ENCODE measurements at regions not wholly inside any gene's neighbourhood (a gene's known extent, or its start where the extent isn't known, plus 50 kb on each side); places are given as distances from the start of the nearest gene placed in this dataset.

DNA sequence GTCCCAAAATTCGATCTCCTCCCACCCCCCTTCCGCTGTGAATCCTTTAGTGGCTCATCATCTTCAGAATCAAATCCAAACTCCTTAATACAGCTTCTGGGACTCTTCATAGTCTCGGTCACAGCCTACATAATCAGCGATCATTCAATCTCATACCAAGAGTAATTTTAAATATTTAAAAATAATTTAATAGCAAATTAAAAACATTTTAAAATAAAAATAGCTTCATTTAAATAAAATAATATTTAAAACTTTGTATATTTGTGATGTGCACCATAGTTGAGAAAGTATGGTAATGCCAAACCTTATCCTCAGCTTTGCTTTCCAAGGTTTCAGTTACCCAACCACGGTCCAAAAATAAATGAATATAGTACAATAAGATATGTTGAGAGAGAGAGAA, 70.0 kb upstream of the NR3C1 start:
- intact Hi-C loops (cut with DNase I), result no loop called here
- H3K4me1 ChIP-seq, result no peaks in the 10 kb centered on the region
- H3K4me3 ChIP-seq, result no peak overlapping the region
- no peaks in the 10 kb centered on the region for H3K9me3 ChIP-seq
- no peak for DNase-seq
- TF ChIP-seq, protein P1, sequence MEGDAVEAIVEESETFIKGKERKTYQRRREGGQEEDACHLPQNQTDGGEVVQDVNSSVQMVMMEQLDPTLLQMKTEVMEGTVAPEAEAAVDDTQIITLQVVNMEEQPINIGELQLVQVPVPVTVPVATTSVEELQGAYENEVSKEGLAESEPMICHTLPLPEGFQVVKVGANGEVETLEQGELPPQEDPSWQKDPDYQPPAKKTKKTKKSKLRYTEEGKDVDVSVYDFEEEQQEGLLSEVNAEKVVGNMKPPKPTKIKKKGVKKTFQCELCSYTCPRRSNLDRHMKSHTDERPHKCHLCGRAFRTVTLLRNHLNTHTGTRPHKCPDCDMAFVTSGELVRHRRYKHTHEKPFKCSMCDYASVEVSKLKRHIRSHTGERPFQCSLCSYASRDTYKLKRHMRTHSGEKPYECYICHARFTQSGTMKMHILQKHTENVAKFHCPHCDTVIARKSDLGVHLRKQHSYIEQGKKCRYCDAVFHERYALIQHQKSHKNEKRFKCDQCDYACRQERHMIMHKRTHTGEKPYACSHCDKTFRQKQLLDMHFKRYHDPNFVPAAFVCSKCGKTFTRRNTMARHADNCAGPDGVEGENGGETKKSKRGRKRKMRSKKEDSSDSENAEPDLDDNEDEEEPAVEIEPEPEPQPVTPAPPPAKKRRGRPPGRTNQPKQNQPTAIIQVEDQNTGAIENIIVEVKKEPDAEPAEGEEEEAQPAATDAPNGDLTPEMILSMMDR (IDR thresholded peaks at IDR 0.05), result no peak
- no peak overlapping the region for H3K9ac ChIP-seq (ENCODE audit: low read depth in 2 of 2, low read length in 2 of 2)
- H3K36me3 ChIP-seq, result no peaks in the 10 kb centered on the region
- no peak overlapping the region for H3K27ac ChIP-seq
- no peaks in the 10 kb centered on the region for H3K27me3 ChIP-seq

DNA sequence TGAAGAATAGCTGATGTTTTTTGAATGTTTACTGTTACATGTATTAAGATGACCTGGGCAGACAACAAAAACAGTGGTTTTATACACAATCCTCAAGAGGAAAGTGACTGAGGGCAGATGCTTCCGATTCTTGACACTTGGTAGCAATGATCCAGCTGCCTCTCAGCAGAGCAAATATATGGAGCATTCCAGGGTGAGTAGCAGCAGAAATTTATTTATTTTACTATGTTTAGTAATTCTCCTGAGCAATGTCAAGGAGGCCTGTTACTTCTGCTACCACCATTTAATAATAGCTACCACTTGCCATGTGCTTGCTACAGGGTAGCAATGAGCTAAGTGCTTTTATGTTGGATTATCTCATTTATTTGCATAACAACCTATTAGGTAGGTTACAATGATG, 69.1 kb upstream of the NR3C1 start:
- H3K4me1 ChIP-seq, result no peaks in the 10 kb centered on the region
- H3K9me3 ChIP-seq, result no peaks in the 10 kb centered on the region
- no peak overlapping the region for H3K4me3 ChIP-seq
- H3K9ac ChIP-seq (ENCODE audit: low read depth in 2 of 2, low read length in 2 of 2), result no peak overlapping the region
- no peaks in the 10 kb centered on the region for H3K36me3 ChIP-seq
- intact Hi-C loops (cut with DNase I), result no loop called here
- TF ChIP-seq, protein P1 (IDR thresholded peaks at IDR 0.05), result no peak
- H3K27ac ChIP-seq, result no peak overlapping the region
- no peak for DNase-seq
- no peaks in the 10 kb centered on the region for H3K27me3 ChIP-seq

DNA sequence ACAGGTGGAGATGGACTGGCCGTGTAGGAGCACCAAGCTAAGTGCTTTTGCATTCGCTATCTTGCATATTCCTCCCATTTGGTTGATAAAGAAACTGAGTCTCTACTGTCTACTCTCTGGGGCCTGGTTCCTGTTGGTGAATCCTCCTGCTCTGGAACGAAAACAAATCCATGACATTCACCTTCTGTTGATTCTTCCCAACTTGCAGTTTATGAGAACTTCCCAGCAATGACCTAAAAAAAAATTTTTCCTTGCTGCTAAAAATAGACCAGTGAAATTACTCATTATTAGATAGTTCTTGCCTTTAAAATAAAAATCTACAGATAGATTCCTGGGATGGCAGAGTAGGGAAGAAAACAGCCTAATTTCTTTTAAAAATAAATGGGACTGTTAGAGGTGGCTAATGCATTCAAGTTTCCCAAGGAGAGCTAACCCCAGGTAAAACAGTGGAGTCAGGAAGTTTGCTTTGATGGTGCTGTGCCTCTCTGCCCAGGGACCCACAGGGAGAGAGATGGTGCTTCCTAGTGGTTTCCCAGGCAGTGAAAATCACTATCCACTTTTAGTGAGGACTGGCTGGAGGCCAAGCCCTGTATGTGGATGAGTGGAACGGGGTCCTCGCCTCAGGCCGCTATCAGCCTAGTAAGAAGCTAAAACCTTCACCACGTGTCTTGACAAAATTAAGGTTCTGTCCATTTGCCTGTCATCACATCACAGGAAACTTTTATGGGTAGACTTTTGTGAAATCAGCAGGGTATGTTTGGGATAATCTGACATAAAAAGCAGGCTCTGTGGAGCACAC, 68.4 kb upstream of the NR3C1 start:
- no peak overlapping the region for H3K9ac ChIP-seq (ENCODE audit: low read depth in 2 of 2, low read length in 2 of 2)
- H3K9me3 ChIP-seq, result no peaks in the 10 kb centered on the region
- H3K4me1 ChIP-seq, result no peaks in the 10 kb centered on the region
- H3K4me3 ChIP-seq, result no peak overlapping the region
- no peaks in the 10 kb centered on the region for H3K27me3 ChIP-seq
- intact Hi-C loops (cut with DNase I), result no loop called here
- H3K27ac ChIP-seq, result no peak overlapping the region
- no peak for DNase-seq
- TF ChIP-seq, protein P1 (IDR thresholded peaks at IDR 0.05), result no peak
- no peaks in the 10 kb centered on the region for H3K36me3 ChIP-seq

DNA sequence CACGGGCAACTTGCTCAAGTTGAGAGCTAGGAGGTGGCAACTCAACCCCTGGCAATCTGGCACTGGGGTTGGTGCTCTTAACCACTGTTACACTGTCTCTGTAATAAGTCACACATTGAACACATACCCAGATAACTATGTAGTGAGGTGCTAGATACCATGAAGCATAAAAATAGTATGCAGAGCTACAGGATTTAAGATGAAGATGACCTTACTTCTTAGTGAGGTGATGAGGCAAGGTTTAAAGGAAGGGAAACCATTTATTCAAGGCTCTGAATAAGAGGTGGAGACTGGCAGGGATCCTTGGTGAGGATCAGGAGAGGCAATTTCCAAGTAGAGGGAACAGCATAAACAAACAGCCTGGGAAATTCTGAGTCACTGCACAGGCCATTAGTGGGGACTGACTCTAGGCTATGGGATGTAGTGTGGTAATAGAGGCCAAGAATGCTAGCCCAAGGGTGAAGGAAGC, 67.6 kb upstream of the NR3C1 start:
- H3K27me3 ChIP-seq, result no peaks in the 10 kb centered on the region
- H3K9me3 ChIP-seq, result no peaks in the 10 kb centered on the region
- intact Hi-C loops (cut with DNase I), result no loop called here
- no peak overlapping the region for H3K4me3 ChIP-seq
- TF ChIP-seq, protein P1 (IDR thresholded peaks at IDR 0.05), result no peak
- DNase-seq, result no peak
- H3K27ac ChIP-seq, result no peak overlapping the region
- H3K36me3 ChIP-seq, result no peaks in the 10 kb centered on the region
- H3K4me1 ChIP-seq, result no peaks in the 10 kb centered on the region
- H3K9ac ChIP-seq (ENCODE audit: low read depth in 2 of 2, low read length in 2 of 2), result no peak overlapping the region

DNA sequence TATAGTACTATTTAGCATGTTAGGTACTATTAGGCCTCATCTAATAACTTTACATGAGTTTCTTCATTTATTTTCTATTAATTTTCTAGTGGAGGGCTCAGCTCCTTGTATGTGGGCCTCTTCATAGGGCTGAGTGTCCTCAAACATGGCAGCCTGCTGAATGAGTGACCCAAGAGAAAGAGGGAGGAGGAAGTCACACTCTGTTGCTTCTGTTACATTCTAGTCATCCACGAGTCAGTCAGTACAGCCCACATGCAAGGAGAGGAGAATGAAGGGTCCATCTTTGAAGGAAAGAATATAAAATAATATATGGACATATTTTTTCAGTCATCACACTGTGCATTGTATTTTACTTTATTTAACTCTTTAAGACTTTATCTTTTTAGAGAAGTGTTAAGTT, 66.6 kb upstream of the NR3C1 start:
- H3K36me3 ChIP-seq, result no peaks in the 10 kb centered on the region
- no peaks in the 10 kb centered on the region for H3K4me1 ChIP-seq
- TF ChIP-seq, protein P1 (IDR thresholded peaks at IDR 0.05), result no peak
- no peaks in the 10 kb centered on the region for H3K27me3 ChIP-seq
- no peaks in the 10 kb centered on the region for H3K9me3 ChIP-seq
- H3K27ac ChIP-seq, result no peak overlapping the region
- DNase-seq, result no peak
- no peak overlapping the region for H3K9ac ChIP-seq (ENCODE audit: low read depth in 2 of 2, low read length in 2 of 2)
- H3K4me3 ChIP-seq, result no peak overlapping the region
- intact Hi-C loops (cut with DNase I), result no loop called here

Data from colonic mucosa (tissue), 4 donors.